Right lobe of liver (tissue), 4 donors: ENCODE measurements at regions not wholly inside any gene's neighbourhood (a gene's known extent, or its start where the extent isn't known, plus 50 kb on each side); places are given as distances from the start of the nearest gene placed in this dataset.

Source experiments
- CTCF ChIP-seq, 4 donors: fragments of 200-600 bp in 3 of 4; fragments of 450-650 bp in 1 of 4; IDR thresholded peaks; one replicate each; pipeline versions ENCODE4 v1.5.1 to v1.8.0; 2016 to 2022; ENCODE audit warnings: antibody characterized with exemption in 4 of 4, mild to moderate bottlenecking in 2 of 4
- POLR2A ChIP-seq: fragments of 450-650 bp; IDR thresholded peaks from one replicate; pipeline ENCODE4 v1.6.1; 2017; ENCODE audit warnings: antibody characterized with exemption, mild to moderate bottlenecking
- donor health status: DM: no; HTN: no; CAD: no.
- donor health status: DM: no; HTN: no; CAD: no.
- donor health status: DM: no; HTN: yes; CAD: no.

GRCh38 chr22:47854680-47855079, 1092.2 kb downstream of the TBC1D22A start:
- TF ChIP-seq POLR2A = no peak
- TF ChIP-seq CTCF (IDR thresholded peaks at IDR 0.05) = no peak
